Retinal pigment epithelial cell (primary cell): ENCODE measurements at regions not wholly inside any gene's neighbourhood (a gene's known extent, or its start where the extent isn't known, plus 50 kb on each side); places are given as distances from the start of the nearest gene placed in this dataset.

Source experiments
- DNase-seq: peaks from one replicate; pipeline ENCODE4 v3.0.0-alpha.2; 2010; ENCODE audit warnings: low read depth
- H3K4me3 ChIP-seq: 2 replicates; pipeline ENCODE4 v1.5.1; 2011; ENCODE audit warnings: mild to moderate bottlenecking, low read length, control low read depth, moderate library complexity
- TF ChIP-seq, protein P1 (sequence below): conservative IDR thresholded peaks from 2 replicates; pipeline ENCODE4 v1.5.1; 2011; ENCODE audit warnings: low read depth, low read length, control low read depth, inconsistent platforms

- TF ChIP-seq, protein P1, sequence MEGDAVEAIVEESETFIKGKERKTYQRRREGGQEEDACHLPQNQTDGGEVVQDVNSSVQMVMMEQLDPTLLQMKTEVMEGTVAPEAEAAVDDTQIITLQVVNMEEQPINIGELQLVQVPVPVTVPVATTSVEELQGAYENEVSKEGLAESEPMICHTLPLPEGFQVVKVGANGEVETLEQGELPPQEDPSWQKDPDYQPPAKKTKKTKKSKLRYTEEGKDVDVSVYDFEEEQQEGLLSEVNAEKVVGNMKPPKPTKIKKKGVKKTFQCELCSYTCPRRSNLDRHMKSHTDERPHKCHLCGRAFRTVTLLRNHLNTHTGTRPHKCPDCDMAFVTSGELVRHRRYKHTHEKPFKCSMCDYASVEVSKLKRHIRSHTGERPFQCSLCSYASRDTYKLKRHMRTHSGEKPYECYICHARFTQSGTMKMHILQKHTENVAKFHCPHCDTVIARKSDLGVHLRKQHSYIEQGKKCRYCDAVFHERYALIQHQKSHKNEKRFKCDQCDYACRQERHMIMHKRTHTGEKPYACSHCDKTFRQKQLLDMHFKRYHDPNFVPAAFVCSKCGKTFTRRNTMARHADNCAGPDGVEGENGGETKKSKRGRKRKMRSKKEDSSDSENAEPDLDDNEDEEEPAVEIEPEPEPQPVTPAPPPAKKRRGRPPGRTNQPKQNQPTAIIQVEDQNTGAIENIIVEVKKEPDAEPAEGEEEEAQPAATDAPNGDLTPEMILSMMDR, result no peak
- no peak overlapping the region for H3K4me3 ChIP-seq
- DNase-seq, result no peak
These were observed 290.2 kb downstream of the USP46 start for GRCh38 chr4:52368895-52369294.

DNA sequence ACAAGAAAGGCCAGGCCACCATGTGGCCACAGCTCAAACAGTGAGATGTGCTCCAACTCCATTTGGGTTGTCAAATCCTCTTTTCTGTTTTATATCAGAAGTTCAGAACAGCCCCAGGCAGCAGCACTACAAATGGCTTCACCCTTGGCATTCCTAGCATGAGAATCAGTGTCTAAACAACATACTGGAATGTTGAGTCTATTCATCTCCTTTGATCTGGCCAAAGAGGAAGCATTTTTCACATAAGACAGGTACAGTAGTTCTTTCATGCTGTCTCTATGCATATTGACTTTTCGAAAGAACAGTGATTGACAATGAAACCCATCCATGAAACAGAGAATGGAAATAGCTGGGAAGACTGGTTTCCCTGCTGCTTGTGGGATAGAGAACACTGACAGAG, 289.5 kb downstream of the USP46 start:
- H3K4me3 ChIP-seq, result no peak overlapping the region
- TF ChIP-seq, protein P1, result no peak
- no peak for DNase-seq

- TF ChIP-seq, protein P1, result no peak
- H3K4me3 ChIP-seq, result no peak overlapping the region
- DNase-seq, result no peak
These were observed 288.5 kb downstream of the USP46 start for GRCh38 chr4:52370576-52370975.

- no peak for DNase-seq
- no peak overlapping the region for H3K4me3 ChIP-seq
- TF ChIP-seq, protein P1, result no peak
These were observed 287.3 kb downstream of the USP46 start for GRCh38 chr4:52371841-52372240.

GRCh38 chr4:52372269-52372668, 286.8 kb downstream of the USP46 start:
- TF ChIP-seq, protein P1, result no peak
- H3K4me3 ChIP-seq, result no peak overlapping the region
- DNase-seq, result no peak

- TF ChIP-seq, protein P1, result no peak
- DNase-seq, result no peak
- no peak overlapping the region for H3K4me3 ChIP-seq
These were observed 286.4 kb downstream of the USP46 start for GRCh38 chr4:52372747-52373146.

- DNase-seq, result no peak
- H3K4me3 ChIP-seq, result no peak overlapping the region
- TF ChIP-seq, protein P1, result no peak
These were observed 285.5 kb downstream of the USP46 start for GRCh38 chr4:52373650-52374049.
